NCI-H345 treated with DMSO at 0.1 percent for 48 hours (cell line): ENCODE measurements at regions not wholly inside any gene's neighbourhood (a gene's known extent, or its start where the extent isn't known, plus 50 kb on each side); places are given as distances from the start of the nearest gene placed in this dataset.

Source experiments
- DNase-seq: peaks from one replicate; lab custom pipeline; 2025; ENCODE audit not compliant: unreplicated experiment; lab: John Stamatoyannopoulos, UW

DNA sequence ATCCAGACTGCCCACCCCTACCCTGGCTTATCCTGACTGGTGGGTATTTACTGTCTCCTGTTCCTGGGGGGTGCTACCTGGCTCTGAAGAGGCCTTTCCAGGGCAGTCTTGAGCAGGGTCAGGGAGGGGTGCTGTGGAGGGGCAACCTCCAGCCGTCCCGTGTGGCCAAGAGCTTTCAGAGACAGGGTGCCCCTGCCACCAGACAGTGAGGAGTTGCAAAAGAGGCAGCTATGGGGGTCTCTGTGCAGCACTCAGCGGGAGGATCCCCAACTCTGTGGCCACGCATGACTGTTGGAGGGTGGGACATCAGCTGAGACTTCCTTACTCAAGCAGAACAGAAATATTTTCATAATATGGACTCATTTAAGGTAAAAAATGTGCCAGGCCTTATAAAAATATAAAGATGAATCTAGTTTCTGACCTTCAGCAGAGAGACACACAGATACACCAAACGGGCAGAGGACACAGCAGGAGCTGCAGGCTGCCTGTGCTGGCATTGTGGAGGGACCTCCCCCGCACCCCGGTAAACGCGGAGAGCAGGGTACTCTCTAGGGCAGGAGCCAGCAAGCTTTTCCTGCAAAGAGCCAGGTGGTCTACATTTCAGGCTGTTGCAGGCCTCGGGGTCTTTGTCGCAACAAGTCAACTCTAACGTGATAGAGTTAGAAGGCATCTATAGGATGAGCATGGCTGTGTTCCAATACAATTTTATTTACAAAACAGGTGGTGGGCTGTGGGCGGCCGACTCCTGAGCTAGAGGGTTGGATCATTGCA, 252.6 kb downstream of the RHOU start:
- DNase-seq, result no peak

GRCh38 chr1:228988664-228989063, 253.4 kb downstream of the RHOU start:
- no peak for DNase-seq

DNA sequence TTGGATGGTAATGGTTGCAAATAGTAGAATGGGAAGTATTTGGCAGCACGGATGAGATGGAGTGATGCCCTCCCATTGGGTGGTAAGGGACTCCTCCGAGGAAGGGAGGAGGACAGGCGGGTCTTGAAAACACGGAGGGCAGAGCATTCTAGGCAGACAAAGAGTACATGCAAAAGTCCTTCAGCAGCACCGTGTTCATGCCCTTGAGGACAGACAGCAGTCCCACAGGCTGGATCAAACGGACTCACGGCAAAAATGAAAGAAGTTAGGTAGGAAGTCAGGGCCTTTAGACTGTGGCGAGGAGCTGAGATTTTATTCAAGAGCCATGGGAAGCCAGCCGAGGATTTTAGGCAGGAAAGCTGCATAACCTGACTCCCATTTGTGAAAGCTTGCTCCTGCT, 253.9 kb downstream of the RHOU start:
- no peak for DNase-seq

- no peak for DNase-seq
Observed at GRCh38 chr1:228989676-228989991, 254.4 kb downstream of the RHOU start.

GRCh38 chr1:228989992-228990827, 254.9 kb downstream of the RHOU start:
- DNase-seq, result peak; percentile 84

DNA sequence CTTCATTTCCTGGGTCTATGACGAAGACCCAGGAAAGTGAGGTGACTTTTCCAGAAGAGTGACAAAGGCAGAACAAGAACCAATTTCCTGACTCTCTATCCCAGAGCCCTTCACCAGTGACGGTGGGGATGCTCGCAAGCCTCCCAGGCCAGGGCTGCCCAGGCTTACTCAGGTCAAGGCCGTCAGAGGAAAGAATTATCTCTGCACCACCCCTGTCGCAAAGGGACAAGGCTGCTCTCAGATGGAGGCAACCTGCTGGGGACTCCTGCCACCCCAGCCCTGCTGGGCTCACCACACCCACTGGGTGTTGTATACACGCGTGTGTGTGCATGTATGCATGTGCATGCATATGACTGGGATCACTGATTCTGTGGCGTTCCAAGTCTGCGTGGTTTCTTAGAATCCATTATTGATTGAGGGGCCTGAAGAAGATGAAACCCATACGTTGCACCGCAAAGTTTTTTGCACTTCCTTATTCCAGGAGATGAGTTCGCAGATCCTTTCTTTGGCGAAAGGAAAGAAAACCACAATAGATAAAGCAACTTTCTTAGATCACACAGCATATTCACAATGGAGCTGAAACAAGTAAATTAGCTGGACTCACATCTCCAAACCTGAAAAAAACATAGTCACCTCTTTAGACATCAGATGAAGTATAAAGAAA, 255.8 kb downstream of the RHOU start:
- DNase-seq, result no peak

- DNase-seq, result no peak
Observed at GRCh38 chr1:228992044-228992443, 256.8 kb downstream of the RHOU start.

DNA sequence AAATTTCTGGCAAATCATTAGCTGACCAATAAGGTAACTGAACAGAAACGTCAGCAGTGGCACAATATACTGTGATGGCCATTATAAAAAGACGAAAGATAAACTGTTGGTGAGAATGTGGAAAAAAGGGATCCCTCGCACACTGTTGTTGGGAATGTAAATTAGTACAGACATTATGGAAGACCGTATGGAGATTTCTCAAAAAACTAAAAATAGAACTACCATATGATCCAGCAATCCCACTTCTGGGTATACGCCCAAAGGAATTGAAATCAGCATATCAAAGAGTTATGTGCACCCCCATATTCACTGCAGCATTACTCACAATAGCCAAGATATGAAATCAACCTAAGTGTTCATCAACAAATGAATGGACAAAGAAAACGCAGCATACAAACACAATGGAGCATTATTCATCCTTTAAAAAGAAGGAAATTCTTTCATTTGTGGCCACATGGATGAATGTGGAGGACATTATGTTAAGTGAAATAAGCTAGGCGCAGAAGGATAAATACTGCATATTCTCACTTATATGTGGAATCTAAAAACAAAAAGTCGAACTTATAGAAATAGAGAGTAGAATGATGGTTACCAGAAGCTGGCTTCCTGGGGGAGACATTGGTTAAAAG, 257.7 kb downstream of the RHOU start:
- DNase-seq, result no peak

DNA sequence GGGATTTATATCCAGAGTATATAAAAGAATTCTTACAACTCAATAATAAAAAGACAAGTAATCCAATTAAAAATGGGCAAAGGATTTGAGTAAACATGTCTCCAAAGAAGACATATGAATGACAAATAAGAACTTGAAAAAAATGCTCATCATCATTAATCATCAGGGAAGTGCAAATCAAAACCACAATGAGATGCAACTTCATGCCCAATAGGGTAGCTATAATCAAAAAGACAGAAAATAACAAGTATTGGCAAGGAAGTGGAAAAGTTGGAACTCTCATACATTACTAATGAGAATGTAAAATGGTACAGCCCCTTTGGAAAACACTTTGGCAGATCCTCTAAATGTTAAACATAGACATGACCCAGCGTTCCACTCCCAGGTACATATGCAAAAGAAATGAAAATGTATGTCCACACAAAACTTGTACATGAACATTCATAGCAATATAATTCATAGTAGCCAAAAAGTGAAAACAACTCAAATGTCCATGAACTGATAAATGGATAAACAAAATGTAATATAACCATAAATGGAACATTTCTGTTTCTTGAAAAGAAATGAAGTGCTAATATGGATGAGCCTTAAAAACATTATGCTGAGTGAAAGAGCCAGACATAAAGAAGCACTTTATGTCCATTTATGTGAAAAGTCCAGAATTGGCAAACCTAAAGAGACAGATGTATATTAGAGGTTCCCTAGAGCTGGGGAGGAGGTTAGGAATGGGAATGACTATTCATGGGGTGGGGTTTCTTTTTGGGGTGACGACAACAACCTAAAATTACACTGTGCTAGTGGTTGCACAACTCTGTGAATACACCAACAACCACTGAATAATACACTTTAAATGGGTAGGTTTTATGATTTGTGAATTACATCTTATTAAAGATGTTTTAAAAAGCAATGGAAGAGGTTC, 259.7 kb downstream of the RHOU start:
- DNase-seq, result no peak

DNA sequence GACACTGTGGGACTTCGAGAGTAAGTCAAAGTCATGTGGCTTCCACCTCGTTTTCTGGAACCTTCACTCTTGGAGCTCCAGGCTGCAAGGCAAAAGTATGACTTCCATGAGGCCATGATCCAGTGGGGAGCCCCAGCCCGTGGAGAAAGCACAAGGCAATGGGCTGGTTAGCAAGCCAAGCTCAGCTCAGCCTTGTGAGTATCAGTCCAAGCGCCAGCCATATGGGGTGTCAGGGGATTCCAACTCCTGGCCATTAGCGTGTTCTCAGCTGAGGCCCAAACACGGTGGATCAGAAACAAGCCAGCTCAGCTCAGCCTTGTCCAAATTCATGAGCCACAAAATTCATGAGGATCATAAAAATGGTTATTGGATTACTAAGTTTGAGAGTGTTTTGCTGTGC, 261.0 kb downstream of the RHOU start:
- DNase-seq, result no peak

GRCh38 chr1:228997721-228998144, 262.5 kb downstream of the RHOU start:
- no peak for DNase-seq

DNA sequence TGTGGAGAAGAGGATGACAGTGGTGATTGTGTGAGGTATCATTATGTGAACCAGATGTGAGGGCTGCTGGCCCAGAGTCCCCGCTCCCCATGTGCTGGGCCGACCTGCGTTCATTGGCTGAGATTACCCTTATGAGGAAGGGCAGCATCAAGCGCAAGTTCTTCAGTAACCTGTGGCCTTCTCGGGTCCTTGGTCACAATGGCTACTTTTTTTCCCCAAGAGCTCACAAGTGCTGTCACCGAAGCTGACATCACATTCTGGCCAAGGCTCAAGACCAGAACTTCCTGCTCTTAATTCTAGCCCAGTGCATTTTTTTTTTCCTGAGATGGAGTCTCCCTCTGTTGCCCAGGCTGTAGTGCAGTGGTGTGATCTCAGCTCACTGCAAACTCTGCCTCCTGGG, 262.9 kb downstream of the RHOU start:
- DNase-seq, result no peak

DNA sequence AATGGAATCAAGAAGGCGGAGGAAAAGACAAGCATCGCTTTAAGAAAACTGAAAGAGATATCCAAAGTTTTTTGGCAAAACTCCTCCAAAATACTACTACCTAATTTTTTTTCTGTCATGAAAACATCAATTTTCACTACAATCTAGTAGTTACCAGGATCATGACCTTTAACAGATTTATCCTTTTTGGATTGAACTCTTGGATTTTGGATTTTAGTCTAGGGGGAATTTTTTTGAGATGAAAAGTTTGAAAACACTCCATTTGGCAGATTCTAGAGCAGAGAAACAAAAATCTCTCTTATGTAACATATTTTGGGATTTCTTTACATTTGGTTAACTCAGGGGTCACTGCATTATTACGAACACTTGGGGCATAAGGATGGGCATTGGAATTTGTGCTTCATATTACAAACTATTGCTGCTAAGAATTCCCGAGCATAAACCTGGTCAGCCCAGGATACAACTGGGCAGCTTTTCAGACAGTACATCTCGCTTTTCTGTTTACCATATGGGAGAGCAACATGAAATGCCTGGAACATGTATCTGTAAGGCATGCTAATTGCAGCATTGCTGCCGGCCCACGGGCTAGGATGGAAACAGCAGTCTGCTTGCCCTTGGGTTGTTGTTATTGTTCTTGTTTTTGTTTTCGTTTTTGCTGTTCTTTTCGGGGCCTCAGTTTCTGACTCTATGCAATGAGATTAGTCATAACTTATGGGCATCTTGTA, 264.3 kb downstream of the RHOU start:
- DNase-seq, result no peak

GRCh38 chr1:229000187-229000586, 264.9 kb downstream of the RHOU start:
- no peak for DNase-seq

DNA sequence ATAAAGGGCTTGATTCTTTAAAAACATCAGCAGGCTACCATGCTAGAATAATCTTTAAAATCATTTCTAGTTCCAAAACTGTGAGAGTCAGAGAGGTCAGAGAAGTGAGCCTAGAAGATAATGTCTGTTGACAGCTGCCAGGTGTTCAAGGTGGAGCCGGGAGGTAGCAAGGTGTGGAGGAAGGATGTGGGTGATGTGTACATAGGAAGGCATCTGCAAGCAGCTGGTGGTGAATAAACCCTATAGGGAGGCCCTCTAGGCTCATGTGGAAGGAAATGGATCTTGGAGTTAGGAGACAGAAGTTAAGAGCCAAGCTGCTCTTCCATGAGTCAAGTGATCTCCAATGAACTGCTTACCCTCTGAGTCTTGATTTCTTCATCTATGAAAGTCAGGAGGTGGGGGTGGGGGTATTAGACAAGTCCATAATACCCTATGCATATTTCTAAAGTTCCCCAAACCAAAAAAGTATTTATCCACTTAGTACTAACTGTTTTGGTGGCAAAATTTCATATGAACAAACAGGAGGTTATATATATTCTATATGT, 266.3 kb downstream of the RHOU start:
- no peak for DNase-seq

GRCh38 chr1:229002037-229002436, 266.8 kb downstream of the RHOU start:
- DNase-seq, result no peak

DNA sequence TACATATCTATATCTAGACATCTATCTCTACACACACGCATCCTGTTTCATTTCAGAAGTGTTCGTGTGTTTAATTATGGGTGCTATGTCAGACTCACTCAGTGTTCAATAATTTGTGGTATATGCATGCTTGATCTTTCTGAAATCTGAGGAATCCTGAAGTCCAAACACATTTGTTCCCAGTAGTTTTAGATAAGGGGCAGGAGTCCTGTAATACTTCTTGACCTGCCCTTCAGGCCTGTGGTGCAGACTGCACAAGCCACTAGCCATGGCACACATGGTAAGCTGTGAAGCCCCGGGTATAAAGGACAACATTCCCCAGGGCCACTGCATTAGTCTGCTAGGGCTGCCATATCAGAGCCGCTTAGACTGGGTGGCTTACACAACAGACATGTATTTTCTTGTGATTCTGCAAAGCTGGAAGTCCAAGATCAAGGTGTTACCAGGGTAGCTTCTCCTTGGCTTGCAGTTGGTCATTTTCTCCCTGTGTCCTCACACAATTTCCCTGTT, 267.2 kb downstream of the RHOU start:
- no peak for DNase-seq

DNA sequence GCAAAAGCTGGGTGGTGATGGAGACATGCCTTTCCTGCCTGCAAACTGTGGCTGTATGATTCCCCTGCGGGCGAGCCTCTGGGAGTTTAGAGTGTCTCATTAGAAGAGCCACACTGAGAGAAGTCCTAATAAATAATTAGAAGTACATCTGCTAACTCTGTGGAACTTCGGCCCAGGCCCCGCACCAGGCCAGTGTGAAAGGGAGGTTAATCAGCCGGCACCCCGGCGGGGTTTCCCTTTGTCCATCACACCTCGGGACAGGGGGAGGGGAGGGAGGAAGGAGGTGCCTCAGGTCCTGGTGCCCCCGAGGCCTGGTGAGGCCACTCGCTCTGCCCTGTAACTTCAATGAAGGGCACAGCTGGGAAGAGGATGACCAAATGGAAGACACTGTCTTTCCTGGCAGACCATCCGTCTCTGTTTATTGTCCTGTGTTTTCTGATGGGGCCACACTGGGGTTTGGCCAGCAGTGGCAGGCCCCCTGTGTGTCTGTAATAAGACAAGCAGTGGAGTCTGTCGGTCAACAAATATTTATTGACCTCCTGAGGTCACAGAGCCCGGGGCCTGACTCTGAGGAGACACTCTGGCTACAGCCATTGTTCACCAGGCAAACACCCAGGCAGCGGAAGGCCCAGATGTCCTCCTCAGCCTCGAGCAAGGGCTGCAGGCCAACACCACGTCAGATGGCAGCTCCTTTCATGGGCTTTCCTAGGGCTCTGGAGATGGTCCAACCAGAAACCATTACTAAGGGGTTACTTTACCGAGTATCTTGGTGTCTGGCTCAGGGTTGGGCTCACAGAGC, 267.5 kb upstream of the RAB4A start:
- DNase-seq, result no peak
